ENCODE measurements at regions not wholly inside any gene's neighbourhood (a gene's known extent, or its start where the extent isn't known, plus 50 kb on each side); places are given as distances from the start of the nearest gene placed in this dataset.

DNA sequence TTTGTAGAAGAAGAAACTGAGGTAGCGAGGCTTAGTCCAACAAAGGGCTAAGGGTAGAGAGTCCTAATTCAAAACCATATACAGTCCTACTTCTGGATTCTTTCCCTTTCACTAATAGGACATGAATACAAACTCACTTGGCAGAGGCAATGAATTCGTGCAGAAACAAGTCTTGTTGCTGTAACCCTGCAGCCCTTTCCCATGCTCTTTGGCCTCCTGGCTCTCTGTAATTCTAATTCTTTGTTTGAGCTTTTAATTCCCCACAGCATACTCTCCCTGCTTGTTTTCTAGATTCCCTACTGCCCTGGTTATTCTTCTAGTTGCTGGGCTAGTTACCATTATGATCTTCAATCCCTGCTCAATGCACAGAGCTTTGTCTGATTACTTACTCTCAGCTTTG is 381.4 kb downstream of the ETNK1 start:
- ATAC-seq (no peak), FAIRE-seq (no peak), DNase-seq (ENCODE audit: low read depth, low spot score) (no peak)
- TF ChIP-seq, protein P1, sequence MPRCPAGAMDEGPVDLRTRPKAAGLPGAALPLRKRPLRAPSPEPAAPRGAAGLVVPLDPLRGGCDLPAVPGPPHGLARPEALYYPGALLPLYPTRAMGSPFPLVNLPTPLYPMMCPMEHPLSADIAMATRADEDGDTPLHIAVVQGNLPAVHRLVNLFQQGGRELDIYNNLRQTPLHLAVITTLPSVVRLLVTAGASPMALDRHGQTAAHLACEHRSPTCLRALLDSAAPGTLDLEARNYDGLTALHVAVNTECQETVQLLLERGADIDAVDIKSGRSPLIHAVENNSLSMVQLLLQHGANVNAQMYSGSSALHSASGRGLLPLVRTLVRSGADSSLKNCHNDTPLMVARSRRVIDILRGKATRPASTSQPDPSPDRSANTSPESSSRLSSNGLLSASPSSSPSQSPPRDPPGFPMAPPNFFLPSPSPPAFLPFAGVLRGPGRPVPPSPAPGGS (IDR thresholded peaks at IDR 0.05; ENCODE audit: borderline replicate concordance, insufficient read depth, low read depth, low read length, poor library complexity, severe bottlenecking): no peak
- in situ Hi-C loops (cut with MboI): no loop called here
- Histone ChIP-seq H3K4me2 (ENCODE audit: control insufficient read depth, insufficient read depth) (no peak overlapping the region), H3K36me3 (ENCODE audit: control insufficient read depth in 2 of 2, insufficient read depth in 2 of 2, low read length in 1 of 2) (no peaks in the 10 kb centered on the region), H3K79me2 (ENCODE audit: control insufficient read depth, insufficient read depth, low read length) (no peaks in the 10 kb centered on the region), H3K9ac (ENCODE audit: control insufficient read depth, insufficient read depth, low read length) (no peak overlapping the region), H3K4me3 (no peak overlapping the region), H3K27ac (ENCODE audit: control insufficient read depth, insufficient read depth) (no peak overlapping the region), H4K20me1 (ENCODE audit: control insufficient read depth, insufficient read depth) (no peaks in the 10 kb centered on the region), H3K4me1 (ENCODE audit: control insufficient read depth, insufficient read depth, low read length) (no peaks in the 10 kb centered on the region), H3K27me3 (replicated peaks in 1 of 2; ENCODE audit: control insufficient read depth in 2 of 2, insufficient read depth in 2 of 2, low read length in 1 of 2) (no peaks in the 10 kb centered on the region), H3K9me3 (replicated peaks; ENCODE audit: control insufficient read depth, insufficient read depth, low read length) (no peaks in the 10 kb centered on the region), H2AFZ (ENCODE audit: control insufficient read depth, low read depth, low read length) (no peak overlapping the region)
- 0% methylated on average over 2 of the region's 2 CpGs for WGBS (ENCODE audit: insufficient coverage, insufficient replicate concordance, low lambda C conversion rate, missing lambda C conversion rate)
- ChIA-PET SMC1A (ENCODE audit: uncharacterized antibody, unreplicated experiment) (interaction anchor here (1.1 kb wide), 1 partner anchor 12 kb away, joined by 3 read pairs; no protein-coding TSS in a partner anchor), CTCF (interaction anchor here (1.0 kb wide), 1 partner anchor 9 kb away, joined by 3 read pairs; no protein-coding TSS in a partner anchor), RAD21 (ENCODE audit: unreplicated experiment) (no interaction called here), POLR2A (no interaction called here)
- no TSS peak for BruUV-seq (replicated peaks)
- intact Hi-C loops (cut with micrococcal nuclease; ENCODE audit: unreplicated experiment): no loop called here

DNA sequence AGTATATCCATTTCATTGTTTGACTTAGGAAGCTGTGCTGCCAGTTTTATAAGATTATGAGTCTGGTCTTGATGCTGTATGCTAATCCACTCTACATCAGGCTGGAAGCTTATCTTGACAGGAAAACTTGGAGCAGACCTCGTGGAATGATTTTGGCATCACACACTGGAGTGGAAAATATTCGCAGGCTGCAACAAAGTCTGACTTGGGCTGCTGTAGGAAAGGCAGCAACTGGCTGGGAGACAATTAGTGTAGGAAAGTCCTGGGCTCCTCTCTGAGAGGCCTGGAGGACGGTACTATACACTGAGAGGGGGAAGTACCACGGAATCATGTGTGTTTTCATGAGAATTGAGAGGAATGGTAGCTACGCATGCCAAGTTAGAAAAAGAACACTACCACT is 383.7 kb downstream of the ETNK1 start:
- DNase-seq (ENCODE audit: low read depth, low spot score) (no peak), ATAC-seq (no peak), FAIRE-seq (no peak)
- ChIA-PET RAD21 (ENCODE audit: unreplicated experiment) (no interaction called here), SMC1A (ENCODE audit: uncharacterized antibody, unreplicated experiment) (no interaction called here), POLR2A (no interaction called here), CTCF (no interaction called here)
- Histone ChIP-seq H3K9ac (ENCODE audit: control insufficient read depth, insufficient read depth, low read length) (no peak overlapping the region), H3K36me3 (ENCODE audit: control insufficient read depth in 2 of 2, insufficient read depth in 2 of 2, low read length in 1 of 2) (no peaks in the 10 kb centered on the region), H3K4me1 (ENCODE audit: control insufficient read depth, insufficient read depth, low read length) (no peaks in the 10 kb centered on the region), H4K20me1 (ENCODE audit: control insufficient read depth, insufficient read depth) (no peaks in the 10 kb centered on the region), H3K27ac (ENCODE audit: control insufficient read depth, insufficient read depth) (no peak overlapping the region), H3K4me3 (no peak overlapping the region), H3K9me3 (replicated peaks; ENCODE audit: control insufficient read depth, insufficient read depth, low read length) (no peaks in the 10 kb centered on the region), H2AFZ (ENCODE audit: control insufficient read depth, low read depth, low read length) (no peak overlapping the region), H3K79me2 (ENCODE audit: control insufficient read depth, insufficient read depth, low read length) (no peaks in the 10 kb centered on the region), H3K27me3 (replicated peaks in 1 of 2; ENCODE audit: control insufficient read depth in 2 of 2, insufficient read depth in 2 of 2, low read length in 1 of 2) (no peaks in the 10 kb centered on the region), H3K4me2 (ENCODE audit: control insufficient read depth, insufficient read depth) (no peak overlapping the region)
- no TSS peak for BruUV-seq (replicated peaks)
- intact Hi-C loops (cut with micrococcal nuclease; ENCODE audit: unreplicated experiment) (no loop called here), in situ Hi-C loops (cut with MboI) (no loop called here)
- WGBS (ENCODE audit: insufficient coverage, insufficient replicate concordance, low lambda C conversion rate, missing lambda C conversion rate): 18% methylated on average over 5 of the region's 5 CpGs
- no peak for TF ChIP-seq STAT3 (IDR thresholded peaks at IDR 0.05; ENCODE audit: low read depth, low read length)
- TF ChIP-seq NFXL1 (IDR thresholded peaks at IDR 0.05; ENCODE audit: borderline replicate concordance): no peak
- TF ChIP-seq ZNF207 (IDR thresholded peaks at IDR 0.05; ENCODE audit: borderline replicate concordance): no peak
- no peak for TF ChIP-seq SMARCA5 (IDR thresholded peaks at IDR 0.05)
- TF ChIP-seq IKZF2 (IDR thresholded peaks at IDR 0.05): no peak
- TF ChIP-seq TAF1 (IDR thresholded peaks at IDR 0.05; ENCODE audit: borderline replicate concordance, low read depth, low read length): no peak
- no peak for TF ChIP-seq JUNB (IDR thresholded peaks at IDR 0.05)
- TF ChIP-seq, protein P2, sequence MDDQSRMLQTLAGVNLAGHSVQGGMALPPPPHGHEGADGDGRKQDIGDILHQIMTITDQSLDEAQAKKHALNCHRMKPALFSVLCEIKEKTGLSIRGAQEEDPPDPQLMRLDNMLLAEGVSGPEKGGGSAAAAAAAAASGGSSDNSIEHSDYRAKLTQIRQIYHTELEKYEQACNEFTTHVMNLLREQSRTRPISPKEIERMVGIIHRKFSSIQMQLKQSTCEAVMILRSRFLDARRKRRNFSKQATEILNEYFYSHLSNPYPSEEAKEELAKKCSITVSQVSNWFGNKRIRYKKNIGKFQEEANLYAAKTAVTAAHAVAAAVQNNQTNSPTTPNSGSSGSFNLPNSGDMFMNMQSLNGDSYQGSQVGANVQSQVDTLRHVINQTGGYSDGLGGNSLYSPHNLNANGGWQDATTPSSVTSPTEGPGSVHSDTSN (IDR thresholded peaks at IDR 0.05; ENCODE audit: insufficient replicate concordance, low read depth, low read length): no peak
- TF ChIP-seq SUZ12 (IDR thresholded peaks at IDR 0.05; ENCODE audit: unreplicated experiment): no peak
- no peak for TF ChIP-seq SIX5 (IDR thresholded peaks at IDR 0.05; ENCODE audit: low read depth, low read length, severe bottlenecking)
- no peak for TF ChIP-seq MTA3 (IDR thresholded peaks at IDR 0.05; ENCODE audit: borderline replicate concordance, low read length)
- TF ChIP-seq, protein P3, sequence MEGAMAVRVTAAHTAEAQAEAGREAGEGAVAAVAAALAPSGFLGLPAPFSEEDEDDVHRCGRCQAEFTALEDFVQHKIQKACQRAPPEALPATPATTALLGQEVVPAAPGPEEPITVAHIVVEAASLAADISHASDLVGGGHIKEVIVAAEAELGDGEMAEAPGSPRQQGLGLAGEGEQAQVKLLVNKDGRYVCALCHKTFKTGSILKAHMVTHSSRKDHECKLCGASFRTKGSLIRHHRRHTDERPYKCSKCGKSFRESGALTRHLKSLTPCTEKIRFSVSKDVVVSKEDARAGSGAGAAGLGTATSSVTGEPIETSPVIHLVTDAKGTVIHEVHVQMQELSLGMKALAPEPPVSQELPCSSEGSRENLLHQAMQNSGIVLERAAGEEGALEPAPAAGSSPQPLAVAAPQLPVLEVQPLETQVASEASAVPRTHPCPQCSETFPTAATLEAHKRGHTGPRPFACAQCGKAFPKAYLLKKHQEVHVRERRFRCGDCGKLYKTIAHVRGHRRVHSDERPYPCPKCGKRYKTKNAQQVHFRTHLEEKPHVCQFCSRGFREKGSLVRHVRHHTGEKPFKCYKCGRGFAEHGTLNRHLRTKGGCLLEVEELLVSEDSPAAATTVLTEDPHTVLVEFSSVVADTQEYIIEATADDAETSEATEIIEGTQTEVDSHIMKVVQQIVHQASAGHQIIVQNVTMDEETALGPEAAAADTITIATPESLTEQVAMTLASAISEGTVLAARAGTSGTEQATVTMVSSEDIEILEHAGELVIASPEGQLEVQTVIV (IDR thresholded peaks at IDR 0.05; ENCODE audit: borderline replicate concordance, partially characterized antibody): no peak
- TF ChIP-seq JUND (IDR thresholded peaks at IDR 0.05; ENCODE audit: low read depth, low read length): no peak
